ENCODE measurements at regions not wholly inside any gene's neighbourhood (a gene's known extent, or its start where the extent isn't known, plus 50 kb on each side); places are given as distances from the start of the nearest gene placed in this dataset.
"Not testable (repeated sequence)": the region's sequence is repeated elsewhere in the genome, so short reads cannot be mapped to it uniquely, and the experiment has no call there.

GRCh38 chr22:16402874-16403399 lies 189.7 kb downstream of the CCT8L2 start:
- TF ChIP-seq CTCF, POLR2A (IDR thresholded peaks at IDR 0.05): not testable (repeated sequence)
